ENCODE measurements at regions not wholly inside any gene's neighbourhood (a gene's known extent, or its start where the extent isn't known, plus 50 kb on each side); places are given as distances from the start of the nearest gene placed in this dataset.

DNA sequence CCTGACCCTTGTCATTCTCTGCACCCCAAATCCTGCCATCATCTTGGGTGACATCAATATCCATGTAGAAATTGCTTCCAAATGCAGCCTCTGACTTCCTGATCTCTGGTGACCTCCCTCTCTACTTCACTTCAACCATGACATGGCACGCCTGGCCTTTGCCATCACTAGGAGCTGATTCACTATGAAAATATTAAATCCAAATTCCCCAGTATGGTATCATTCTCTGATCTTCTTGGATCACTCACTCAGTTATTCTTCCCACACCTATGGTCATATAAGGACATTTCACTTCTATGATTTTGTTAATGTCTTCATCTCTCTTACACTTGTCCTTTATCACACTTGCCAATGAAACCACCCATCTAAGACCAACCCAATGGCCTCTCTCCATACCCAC, 73.7 kb upstream of the ODAD2 start:
- H3K9me3 ChIP-seq (ENCODE audit: insufficient read depth, low read length): no peaks in the 10 kb centered on the region
- H3K9me2 ChIP-seq (replicated peaks; ENCODE audit: insufficient read depth, low read length): no peaks in the 10 kb centered on the region
- no peaks in the 10 kb centered on the region for H3K79me2 ChIP-seq (ENCODE audit: insufficient read depth, low read length)
- no peak overlapping the region for H3K9ac ChIP-seq (ENCODE audit: low read length)
- H3K36me3 ChIP-seq (ENCODE audit: low read length): no peaks in the 10 kb centered on the region
- TF ChIP-seq, protein P1, sequence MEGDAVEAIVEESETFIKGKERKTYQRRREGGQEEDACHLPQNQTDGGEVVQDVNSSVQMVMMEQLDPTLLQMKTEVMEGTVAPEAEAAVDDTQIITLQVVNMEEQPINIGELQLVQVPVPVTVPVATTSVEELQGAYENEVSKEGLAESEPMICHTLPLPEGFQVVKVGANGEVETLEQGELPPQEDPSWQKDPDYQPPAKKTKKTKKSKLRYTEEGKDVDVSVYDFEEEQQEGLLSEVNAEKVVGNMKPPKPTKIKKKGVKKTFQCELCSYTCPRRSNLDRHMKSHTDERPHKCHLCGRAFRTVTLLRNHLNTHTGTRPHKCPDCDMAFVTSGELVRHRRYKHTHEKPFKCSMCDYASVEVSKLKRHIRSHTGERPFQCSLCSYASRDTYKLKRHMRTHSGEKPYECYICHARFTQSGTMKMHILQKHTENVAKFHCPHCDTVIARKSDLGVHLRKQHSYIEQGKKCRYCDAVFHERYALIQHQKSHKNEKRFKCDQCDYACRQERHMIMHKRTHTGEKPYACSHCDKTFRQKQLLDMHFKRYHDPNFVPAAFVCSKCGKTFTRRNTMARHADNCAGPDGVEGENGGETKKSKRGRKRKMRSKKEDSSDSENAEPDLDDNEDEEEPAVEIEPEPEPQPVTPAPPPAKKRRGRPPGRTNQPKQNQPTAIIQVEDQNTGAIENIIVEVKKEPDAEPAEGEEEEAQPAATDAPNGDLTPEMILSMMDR (IDR thresholded peaks at IDR 0.05; ENCODE audit: insufficient read depth, low read length, poor library complexity, severe bottlenecking): no peak
- no peak for TF ChIP-seq EZH2phosphoT487 (conservative IDR thresholded peaks at IDR 0.05; ENCODE audit: low read length)
- H3F3A ChIP-seq (ENCODE audit: insufficient read depth): no peaks in the 10 kb centered on the region
- H2AFZ ChIP-seq (ENCODE audit: low read depth, low read length, severe bottlenecking): no peak overlapping the region
- no peak overlapping the region for H3K4me2 ChIP-seq (ENCODE audit: low read depth, low read length, poor library complexity, severe bottlenecking)
- no peak overlapping the region for H3K27ac ChIP-seq (ENCODE audit: low read depth, low read length)
- H4K20me1 ChIP-seq (ENCODE audit: low read depth, low read length): no peaks in the 10 kb centered on the region
- H3K4me3 ChIP-seq (ENCODE audit: insufficient read depth, low read length, poor library complexity, severe bottlenecking): no peak overlapping the region
- H3K27me3 ChIP-seq (ENCODE audit: low read length): no peaks in the 10 kb centered on the region

DNA sequence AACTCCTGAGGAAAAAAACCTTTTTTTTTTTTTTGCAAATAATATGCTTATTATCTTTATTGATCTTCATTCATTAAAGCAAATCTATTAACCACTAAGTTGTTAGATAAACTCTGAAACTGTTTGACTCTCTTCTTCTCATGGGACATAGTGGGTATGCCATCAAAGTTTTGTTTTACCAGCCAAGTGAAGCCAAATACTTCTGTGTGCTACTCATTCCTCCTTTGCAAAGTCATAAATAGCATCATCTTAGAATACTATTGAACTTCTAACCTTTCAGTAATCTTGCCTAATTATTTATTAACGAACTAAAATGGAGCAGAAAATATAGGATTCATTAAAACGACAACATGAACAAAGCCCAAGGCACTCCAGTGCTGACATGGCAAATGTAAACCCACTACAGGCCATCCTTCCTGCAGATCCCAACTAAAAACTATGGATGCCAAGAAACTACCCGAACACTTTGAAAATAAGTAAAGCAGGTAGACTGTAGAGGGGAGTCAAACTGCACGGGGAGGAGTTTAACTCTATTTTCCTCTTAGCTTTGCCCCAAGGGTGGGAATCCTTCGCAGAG, 61.2 kb upstream of the ODAD2 start:
- no peak overlapping the region for H3K9ac ChIP-seq (ENCODE audit: low read length)
- H3K9me2 ChIP-seq (replicated peaks; ENCODE audit: insufficient read depth, low read length): no peaks in the 10 kb centered on the region
- no peaks in the 10 kb centered on the region for H3F3A ChIP-seq (ENCODE audit: insufficient read depth)
- no peak overlapping the region for H3K4me3 ChIP-seq (ENCODE audit: insufficient read depth, low read length, poor library complexity, severe bottlenecking)
- no peaks in the 10 kb centered on the region for H3K36me3 ChIP-seq (ENCODE audit: low read length)
- no peak overlapping the region for H3K27ac ChIP-seq (ENCODE audit: low read depth, low read length)
- H2AFZ ChIP-seq (ENCODE audit: low read depth, low read length, severe bottlenecking): no peak overlapping the region
- H3K4me2 ChIP-seq (ENCODE audit: low read depth, low read length, poor library complexity, severe bottlenecking): no peak overlapping the region
- no peak for TF ChIP-seq EZH2phosphoT487 (conservative IDR thresholded peaks at IDR 0.05; ENCODE audit: low read length)
- TF ChIP-seq, protein P1 (IDR thresholded peaks at IDR 0.05; ENCODE audit: insufficient read depth, low read length, poor library complexity, severe bottlenecking): no peak
- no peaks in the 10 kb centered on the region for H3K79me2 ChIP-seq (ENCODE audit: insufficient read depth, low read length)
- no peaks in the 10 kb centered on the region for H3K27me3 ChIP-seq (ENCODE audit: low read length)
- H3K9me3 ChIP-seq (ENCODE audit: insufficient read depth, low read length): no peaks in the 10 kb centered on the region
- H4K20me1 ChIP-seq (ENCODE audit: low read depth, low read length): no peaks in the 10 kb centered on the region

DNA sequence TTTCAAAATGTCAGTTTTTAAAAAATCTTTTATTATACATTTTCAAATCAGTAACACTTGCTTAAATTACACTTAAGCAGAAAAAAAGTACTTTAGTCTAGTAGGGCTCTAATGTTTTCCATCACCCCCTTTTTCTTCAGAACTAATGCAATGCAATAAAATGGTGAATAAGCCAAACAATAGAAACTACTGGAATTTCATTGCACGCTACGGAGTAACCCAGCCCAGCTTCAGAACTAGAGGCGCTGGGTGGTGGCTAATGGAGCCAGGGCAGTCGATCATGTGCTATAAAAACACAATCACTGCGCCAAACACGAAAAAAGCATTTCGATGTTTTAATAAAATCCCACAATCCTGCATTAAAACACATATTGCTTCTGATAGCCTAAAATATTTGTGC, 59.9 kb upstream of the ODAD2 start:
- Histone ChIP-seq H3K27ac (ENCODE audit: low read depth, low read length) (no peak overlapping the region), H3K9me3 (ENCODE audit: insufficient read depth, low read length) (no peaks in the 10 kb centered on the region), H3K79me2 (ENCODE audit: insufficient read depth, low read length) (no peaks in the 10 kb centered on the region), H3K4me2 (ENCODE audit: low read depth, low read length, poor library complexity, severe bottlenecking) (no peak overlapping the region), H3K9ac (ENCODE audit: low read length) (no peak overlapping the region), H2AFZ (ENCODE audit: low read depth, low read length, severe bottlenecking) (no peak overlapping the region), H4K20me1 (ENCODE audit: low read depth, low read length) (no peaks in the 10 kb centered on the region), H3K4me3 (ENCODE audit: insufficient read depth, low read length, poor library complexity, severe bottlenecking) (no peak overlapping the region), H3F3A (ENCODE audit: insufficient read depth) (no peaks in the 10 kb centered on the region), H3K27me3 (ENCODE audit: low read length) (no peaks in the 10 kb centered on the region), H3K36me3 (ENCODE audit: low read length) (no peaks in the 10 kb centered on the region), H3K9me2 (replicated peaks; ENCODE audit: insufficient read depth, low read length) (no peaks in the 10 kb centered on the region)
- TF ChIP-seq, protein P1 (IDR thresholded peaks at IDR 0.05; ENCODE audit: insufficient read depth, low read length, poor library complexity, severe bottlenecking): no peak
- TF ChIP-seq EZH2phosphoT487 (conservative IDR thresholded peaks at IDR 0.05; ENCODE audit: low read length): no peak
